ENCODE measurements at regions not wholly inside any gene's neighbourhood (a gene's known extent, or its start where the extent isn't known, plus 50 kb on each side); places are given as distances from the start of the nearest gene placed in this dataset.

GRCh38 chr5:1943481-1943880, 60.8 kb upstream of the IRX4 start:
- peaks cover 3% of the 10 kb centered on the region for H3K27me3 Mint-ChIP-seq (ENCODE audit: insufficient read depth, low read depth, poor library complexity)
- Histone ChIP-seq H3K79me2 (replicated peaks; ENCODE audit: insufficient read depth) (no peaks in the 10 kb centered on the region), H3F3A (replicated peaks; ENCODE audit: low read depth) (no peaks in the 10 kb centered on the region), H3K4me2 (no peak overlapping the region), H2AFZ (no peak overlapping the region), H3K27me3 (ENCODE audit: insufficient read depth) (no peaks in the 10 kb centered on the region), H3K36me3 (ENCODE audit: insufficient read depth) (no peaks in the 10 kb centered on the region), H3K4me3 (no peak overlapping the region), H3K4me1 (ENCODE audit: insufficient read depth) (no peaks in the 10 kb centered on the region), H4K20me1 (replicated peaks; ENCODE audit: insufficient read depth) (no peaks in the 10 kb centered on the region), H3K27ac (ENCODE audit: low read depth) (no peak overlapping the region), H3K9me2 (ENCODE audit: insufficient read depth) (no peaks in the 10 kb centered on the region)
- DNase-seq (ENCODE audit: low spot score) = no peak
- H3K36me3 Mint-ChIP-seq (ENCODE audit: low read depth) = no peaks in the 10 kb centered on the region
- ATAC-seq = no peak
- H3K4me1 Mint-ChIP-seq = peaks cover 9% of the 10 kb centered on the region; the same call in 2 of the 3 replicates
- no peak overlapping the region for H3K4me3 Mint-ChIP-seq
- no peak for TF ChIP-seq NANOG (IDR thresholded peaks at IDR 0.05; ENCODE audit: borderline replicate concordance)
- TF ChIP-seq EZH2 (IDR thresholded peaks at IDR 0.05; ENCODE audit: low read depth, unreplicated experiment) = no peak
- no peak for TF ChIP-seq ZNF331 (CRISPR knock-in tag; IDR thresholded peaks at IDR 0.05; ENCODE audit: low read depth)
- TF ChIP-seq JUNB (IDR thresholded peaks at IDR 0.05; ENCODE audit: unreplicated experiment) = no peak
- no peak for TF ChIP-seq CTCF (conservative IDR thresholded peaks at IDR 0.05; ENCODE audit: low read depth in 2 of 2)
- TF ChIP-seq EZH2phosphoT487 (IDR thresholded peaks at IDR 0.05; ENCODE audit: unreplicated experiment) = no peak
- no peak for TF ChIP-seq ETS1 (IDR thresholded peaks at IDR 0.05)
- no peak for TF ChIP-seq ZNF462 (CRISPR knock-in tag; IDR thresholded peaks at IDR 0.05)
- no peak for TF ChIP-seq ZNF114 (CRISPR knock-in tag; IDR thresholded peaks at IDR 0.05)
- TF ChIP-seq POLR2AphosphoS5 (IDR thresholded peaks at IDR 0.05; ENCODE audit: low read depth) = no peak
- peaks cover 2% of the 10 kb centered on the region; the same call in 1 of the 3 replicates for H3K9me3 Mint-ChIP-seq
- no peak overlapping the region for H3K27ac Mint-ChIP-seq

Data from GM23338 (cell line).